ENCODE measurements at regions not wholly inside any gene's neighbourhood (a gene's known extent, or its start where the extent isn't known, plus 50 kb on each side); places are given as distances from the start of the nearest gene placed in this dataset.

DNA sequence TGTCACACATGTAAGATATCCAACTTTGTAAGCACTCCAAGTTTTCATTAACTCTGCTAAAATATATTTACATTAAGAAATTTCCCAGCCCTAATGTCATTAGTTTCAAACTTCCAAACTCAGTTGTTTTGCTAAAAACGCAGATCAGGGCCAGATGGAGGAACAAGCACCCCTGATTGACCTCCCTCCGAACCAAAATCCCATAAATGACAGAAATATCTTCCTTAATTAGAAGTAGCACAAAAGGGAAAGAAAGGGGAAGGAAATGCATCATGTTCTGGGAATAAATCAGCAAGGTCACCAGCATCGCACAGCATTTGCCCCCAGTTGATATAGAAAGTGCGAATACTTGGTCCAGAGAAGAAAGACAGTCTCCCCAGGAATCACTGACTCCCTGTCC lies 61.4 kb upstream of the RUFY1 start:
- no peak for DNase-seq
- WGBS, 5 donors = 10 to 22% (median 15%) methylated on average over 4 of the region's 4 CpGs
- Histone ChIP-seq H3K4me3 (no peak overlapping the region), H3K27ac (peak overlapping the region in 7 of 8 donors; percentile 29 to 72 (median 54)), H3K9me3 (no peaks in the 10 kb centered on the region), H3K36me3 (no peaks in the 10 kb centered on the region), H3K27me3 (replicated peaks in 1 of 7) (no peaks in the 10 kb centered on the region), H3K4me1 (peaks cover 0 to 50% (median 19%) of the 10 kb centered on the region in 6 donors)
- TF ChIP-seq, protein P1, sequence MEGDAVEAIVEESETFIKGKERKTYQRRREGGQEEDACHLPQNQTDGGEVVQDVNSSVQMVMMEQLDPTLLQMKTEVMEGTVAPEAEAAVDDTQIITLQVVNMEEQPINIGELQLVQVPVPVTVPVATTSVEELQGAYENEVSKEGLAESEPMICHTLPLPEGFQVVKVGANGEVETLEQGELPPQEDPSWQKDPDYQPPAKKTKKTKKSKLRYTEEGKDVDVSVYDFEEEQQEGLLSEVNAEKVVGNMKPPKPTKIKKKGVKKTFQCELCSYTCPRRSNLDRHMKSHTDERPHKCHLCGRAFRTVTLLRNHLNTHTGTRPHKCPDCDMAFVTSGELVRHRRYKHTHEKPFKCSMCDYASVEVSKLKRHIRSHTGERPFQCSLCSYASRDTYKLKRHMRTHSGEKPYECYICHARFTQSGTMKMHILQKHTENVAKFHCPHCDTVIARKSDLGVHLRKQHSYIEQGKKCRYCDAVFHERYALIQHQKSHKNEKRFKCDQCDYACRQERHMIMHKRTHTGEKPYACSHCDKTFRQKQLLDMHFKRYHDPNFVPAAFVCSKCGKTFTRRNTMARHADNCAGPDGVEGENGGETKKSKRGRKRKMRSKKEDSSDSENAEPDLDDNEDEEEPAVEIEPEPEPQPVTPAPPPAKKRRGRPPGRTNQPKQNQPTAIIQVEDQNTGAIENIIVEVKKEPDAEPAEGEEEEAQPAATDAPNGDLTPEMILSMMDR (IDR thresholded peaks at IDR 0.05 in 8 of 11, conservative IDR thresholded peaks at IDR 0.05 in 3 of 11) = no peak
- TF ChIP-seq POLR2AphosphoS5 (IDR thresholded peaks at IDR 0.05) (peak in 1 of 3 donors; percentile 64), POLR2A (IDR thresholded peaks at IDR 0.05) (no peak)
- intact Hi-C loops (cut with DNase I; ENCODE audit: low total_unique reads) = no loop called here

DNA sequence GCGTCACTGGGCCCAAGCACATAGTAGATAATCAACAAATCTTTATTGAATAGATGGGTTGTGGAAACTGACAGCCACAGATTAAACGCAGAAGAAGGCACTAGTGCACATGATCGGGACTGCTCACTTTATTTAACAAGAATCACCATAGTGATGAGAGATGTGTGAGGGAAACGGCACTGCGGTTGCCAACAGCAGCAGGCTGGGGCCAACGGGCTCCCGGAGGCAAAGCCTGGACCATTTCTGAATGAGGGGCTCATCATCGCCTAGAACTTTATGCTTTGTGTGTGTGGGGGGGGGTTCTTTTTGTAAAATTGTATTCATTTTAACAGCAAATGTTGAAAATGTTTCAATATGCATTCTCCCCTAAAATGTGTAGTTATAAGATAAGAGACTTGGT lies 61.9 kb upstream of the RUFY1 start:
- no peak for TF ChIP-seq POLR2AphosphoS5 (IDR thresholded peaks at IDR 0.05)
- no peak for TF ChIP-seq POLR2A (IDR thresholded peaks at IDR 0.05)
- TF ChIP-seq, protein P1 (IDR thresholded peaks at IDR 0.05 in 8 of 11, conservative IDR thresholded peaks at IDR 0.05 in 3 of 11) = no peak
- Histone ChIP-seq H3K27ac (peak overlapping the region; percentile 15 to 72 (median 54)), H3K27me3 (replicated peaks in 1 of 7) (no peaks in the 10 kb centered on the region), H3K4me1 (peaks cover 0 to 48% (median 19%) of the 10 kb centered on the region in 6 donors), H3K9me3 (no peaks in the 10 kb centered on the region), H3K36me3 (no peaks in the 10 kb centered on the region), H3K4me3 (no peak overlapping the region)
- DNase-seq = no peak
- intact Hi-C loops (cut with DNase I; ENCODE audit: low total_unique reads) = no loop called here
- WGBS, 5 donors = 71 to 82% (median 77%) methylated on average over 8 of the region's 8 CpGs

GRCh38 chr5:179487145-179487544 lies 63.2 kb upstream of the RUFY1 start:
- Histone ChIP-seq H3K4me3 (no peak overlapping the region), H3K4me1 (peaks cover 0 to 48% (median 19%) of the 10 kb centered on the region in 6 donors), H3K9me3 (no peaks in the 10 kb centered on the region), H3K27ac (peak overlapping the region in 2 of 8 donors; percentile 59 to 64), H3K27me3 (replicated peaks in 1 of 7) (no peaks in the 10 kb centered on the region), H3K36me3 (no peaks in the 10 kb centered on the region)
- DNase-seq = peak; percentile 19
- 81 to 95% (median 89%) methylated on average over 8 of the region's 8 CpGs for WGBS, 5 donors
- intact Hi-C loops (cut with DNase I; ENCODE audit: low total_unique reads) = no loop called here
- TF ChIP-seq POLR2A (IDR thresholded peaks at IDR 0.05) (no peak), POLR2AphosphoS5 (IDR thresholded peaks at IDR 0.05) (no peak)
- TF ChIP-seq, protein P1 (IDR thresholded peaks at IDR 0.05 in 8 of 11, conservative IDR thresholded peaks at IDR 0.05 in 3 of 11) = no peak

- Histone ChIP-seq H3K27me3 (replicated peaks in 1 of 7) (no peaks in the 10 kb centered on the region), H3K9me3 (no peaks in the 10 kb centered on the region), H3K36me3 (no peaks in the 10 kb centered on the region), H3K27ac (peak overlapping the region in 3 of 8 donors; percentile 51 to 64 (median 59)), H3K4me1 (peaks cover 0 to 48% (median 19%) of the 10 kb centered on the region in 6 donors), H3K4me3 (no peak overlapping the region)
- WGBS, 5 donors = 87 to 95% (median 93%) methylated on average over 15 to 16 of the region's 16 CpGs
- TF ChIP-seq POLR2A (IDR thresholded peaks at IDR 0.05) (no peak), POLR2AphosphoS5 (IDR thresholded peaks at IDR 0.05) (peak in 1 of 3 donors; percentile 10)
- TF ChIP-seq, protein P1 (IDR thresholded peaks at IDR 0.05 in 8 of 11, conservative IDR thresholded peaks at IDR 0.05 in 3 of 11) = no peak
- DNase-seq = peak; percentile 62
- intact Hi-C loops (cut with DNase I; ENCODE audit: low total_unique reads) = no loop called here
These were observed 63.7 kb upstream of the RUFY1 start for GRCh38 chr5:179486596-179487051.

Measured in spleen (tissue), 11 donors.